Hepatocyte (in vitro differentiated cells): ENCODE measurements at regions not wholly inside any gene's neighbourhood (a gene's known extent, or its start where the extent isn't known, plus 50 kb on each side); places are given as distances from the start of the nearest gene placed in this dataset.

Experiments used
- EZH2 ChIP-seq: fragments of 200-600 bp; sonication (generic); IDR thresholded peaks from 2 replicates; pipeline ENCODE4 v1.6.1; 2016; ENCODE audit warnings: antibody characterized with exemption, mild to moderate bottlenecking, borderline replicate concordance
- EZH2phosphoT487 ChIP-seq: fragments of 200-600 bp; sonication (generic); IDR thresholded peaks from one replicate; pipeline ENCODE4 v1.6.1; 2018; ENCODE audit warnings: antibody characterized with exemption, mild to moderate bottlenecking, low read depth, moderate library complexity; ENCODE audit not compliant: unreplicated experiment, severe bottlenecking
- TF ChIP-seq, protein P1 (sequence below): fragments of 200-600 bp; sonication (generic); IDR thresholded peaks from 2 replicates; pipeline ENCODE4 v1.5.1; 2016; ENCODE audit warnings: antibody characterized with exemption, mild to moderate bottlenecking; ENCODE audit not compliant: poor library complexity

DNA sequence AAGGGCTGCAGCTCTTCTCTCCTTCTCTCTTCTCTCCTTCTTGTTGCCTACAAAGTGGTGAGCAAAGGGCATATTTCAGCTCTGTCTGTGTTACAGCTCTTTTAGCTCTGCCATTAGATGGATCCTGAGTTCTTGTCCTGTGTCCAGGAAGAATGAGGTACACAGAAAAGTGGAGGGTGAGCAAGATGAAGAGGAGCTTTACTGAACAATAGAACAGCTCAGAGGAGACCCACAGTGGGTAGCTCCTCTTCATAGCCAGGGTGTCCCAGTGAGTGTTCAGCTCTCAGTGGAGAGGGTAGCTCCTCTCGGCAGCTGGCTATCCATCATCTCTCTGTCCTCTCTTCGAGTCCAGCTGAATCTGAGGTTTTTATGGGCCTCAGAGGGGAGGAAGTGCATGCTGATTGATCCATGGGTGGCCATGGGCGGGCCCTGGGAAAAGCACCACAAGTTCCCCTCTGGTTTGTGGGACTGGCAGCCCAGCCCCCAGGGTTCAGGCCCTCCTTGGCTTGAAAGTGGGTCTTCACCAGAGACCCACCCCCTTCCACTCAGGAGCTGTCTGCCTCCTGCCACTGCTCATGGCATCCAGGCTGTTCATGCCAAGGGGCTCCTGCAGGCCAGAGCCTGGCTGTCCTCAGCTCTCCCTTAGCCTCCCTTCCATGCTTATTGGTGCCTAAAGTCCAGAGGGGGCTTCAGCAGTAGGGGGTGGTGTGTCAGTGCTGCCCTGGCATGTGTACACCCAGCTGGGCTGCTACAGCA, 109.1 kb upstream of the FAM180A start:
- TF ChIP-seq, protein P1, sequence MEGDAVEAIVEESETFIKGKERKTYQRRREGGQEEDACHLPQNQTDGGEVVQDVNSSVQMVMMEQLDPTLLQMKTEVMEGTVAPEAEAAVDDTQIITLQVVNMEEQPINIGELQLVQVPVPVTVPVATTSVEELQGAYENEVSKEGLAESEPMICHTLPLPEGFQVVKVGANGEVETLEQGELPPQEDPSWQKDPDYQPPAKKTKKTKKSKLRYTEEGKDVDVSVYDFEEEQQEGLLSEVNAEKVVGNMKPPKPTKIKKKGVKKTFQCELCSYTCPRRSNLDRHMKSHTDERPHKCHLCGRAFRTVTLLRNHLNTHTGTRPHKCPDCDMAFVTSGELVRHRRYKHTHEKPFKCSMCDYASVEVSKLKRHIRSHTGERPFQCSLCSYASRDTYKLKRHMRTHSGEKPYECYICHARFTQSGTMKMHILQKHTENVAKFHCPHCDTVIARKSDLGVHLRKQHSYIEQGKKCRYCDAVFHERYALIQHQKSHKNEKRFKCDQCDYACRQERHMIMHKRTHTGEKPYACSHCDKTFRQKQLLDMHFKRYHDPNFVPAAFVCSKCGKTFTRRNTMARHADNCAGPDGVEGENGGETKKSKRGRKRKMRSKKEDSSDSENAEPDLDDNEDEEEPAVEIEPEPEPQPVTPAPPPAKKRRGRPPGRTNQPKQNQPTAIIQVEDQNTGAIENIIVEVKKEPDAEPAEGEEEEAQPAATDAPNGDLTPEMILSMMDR, result no peak
- TF ChIP-seq EZH2 (no peak), EZH2phosphoT487 (no peak)
